AG04449 (cell line): ENCODE measurements at regions not wholly inside any gene's neighbourhood (a gene's known extent, or its start where the extent isn't known, plus 50 kb on each side); places are given as distances from the start of the nearest gene placed in this dataset.

Experiments used
- CTCF ChIA-PET: fragments of 350-600 bp; formaldehyde crosslinking; extraction: SDS; loops from one replicate; lab custom pipeline; 2021; ENCODE audit warnings: antibody characterized with exemption; lab: Yijun Ruan, JAX
- POLR2A ChIA-PET: fragments of 400-600, 350-600 bp; formaldehyde crosslinking; extraction: SDS; loops from one replicate; lab custom pipeline; 2020; ENCODE audit warnings: antibody characterized with exemption, inconsistent platforms; lab: Yijun Ruan, JAX
- DNase-seq: peaks from one replicate; pipeline ENCODE4 v3.0.0-alpha.2; 2010; ENCODE audit warnings: low read depth, low spot score
- H3K4me3 ChIP-seq: 2 replicates; pipeline ENCODE4 v1.5.1; 2011; ENCODE audit warnings: low read depth, mild to moderate bottlenecking, control low read depth, low read length
- TF ChIP-seq, protein P1 (sequence below): IDR thresholded peaks from one replicate; pipeline ENCODE4 v1.5.1; 2011; ENCODE audit warnings: mild to moderate bottlenecking, moderate library complexity, low read length, control low read depth, inconsistent platforms; ENCODE audit not compliant: insufficient read depth; ENCODE audit errors: missing control alignments

DNA sequence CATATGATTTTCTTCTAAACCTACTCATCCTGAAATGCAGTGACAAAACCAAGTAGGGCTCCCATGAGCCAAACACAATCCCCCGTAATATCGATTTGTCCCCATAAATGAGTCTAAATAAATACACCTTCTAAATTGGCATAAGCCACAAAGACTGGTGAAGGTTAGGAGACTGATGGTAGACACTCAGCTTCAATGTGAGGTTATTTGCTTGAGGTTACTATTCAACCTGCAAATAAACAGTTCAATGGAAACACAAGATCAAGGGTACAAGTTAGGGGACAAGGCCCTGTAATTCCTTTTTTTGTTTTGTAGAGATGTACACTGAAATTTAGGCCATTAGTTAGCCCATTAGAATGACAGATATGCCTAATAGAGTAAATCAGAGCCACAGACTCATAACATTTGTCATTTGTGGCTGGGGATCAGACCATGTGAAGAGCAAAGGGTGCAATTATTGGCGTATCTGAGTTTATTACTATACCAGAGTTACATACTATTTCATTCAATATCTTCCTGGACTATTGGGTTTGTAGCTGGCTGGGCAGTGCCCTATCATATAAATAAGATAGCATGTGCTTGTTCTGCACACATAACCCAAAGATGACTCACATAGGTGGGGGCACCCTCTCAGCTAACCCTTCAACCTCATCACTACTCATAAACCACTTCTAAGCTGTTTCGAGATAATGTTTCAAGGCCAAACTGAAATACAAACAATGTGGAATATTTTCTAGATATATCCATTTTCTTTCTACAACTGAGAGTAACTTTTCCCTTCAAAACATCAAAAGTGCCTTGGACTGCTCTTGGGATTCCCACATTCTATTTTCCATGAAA, 695.3 kb downstream of the KCNA4 start:
- DNase-seq = no peak
- ChIA-PET CTCF (interaction anchor here (1.3 to 2.5 kb wide), 2 partner anchors 7 to 22 kb away, joined by 3 to 16 read pairs; no protein-coding TSS in a partner anchor), POLR2A (no interaction called here)
- no peak overlapping the region for H3K4me3 ChIP-seq
- TF ChIP-seq, protein P1, sequence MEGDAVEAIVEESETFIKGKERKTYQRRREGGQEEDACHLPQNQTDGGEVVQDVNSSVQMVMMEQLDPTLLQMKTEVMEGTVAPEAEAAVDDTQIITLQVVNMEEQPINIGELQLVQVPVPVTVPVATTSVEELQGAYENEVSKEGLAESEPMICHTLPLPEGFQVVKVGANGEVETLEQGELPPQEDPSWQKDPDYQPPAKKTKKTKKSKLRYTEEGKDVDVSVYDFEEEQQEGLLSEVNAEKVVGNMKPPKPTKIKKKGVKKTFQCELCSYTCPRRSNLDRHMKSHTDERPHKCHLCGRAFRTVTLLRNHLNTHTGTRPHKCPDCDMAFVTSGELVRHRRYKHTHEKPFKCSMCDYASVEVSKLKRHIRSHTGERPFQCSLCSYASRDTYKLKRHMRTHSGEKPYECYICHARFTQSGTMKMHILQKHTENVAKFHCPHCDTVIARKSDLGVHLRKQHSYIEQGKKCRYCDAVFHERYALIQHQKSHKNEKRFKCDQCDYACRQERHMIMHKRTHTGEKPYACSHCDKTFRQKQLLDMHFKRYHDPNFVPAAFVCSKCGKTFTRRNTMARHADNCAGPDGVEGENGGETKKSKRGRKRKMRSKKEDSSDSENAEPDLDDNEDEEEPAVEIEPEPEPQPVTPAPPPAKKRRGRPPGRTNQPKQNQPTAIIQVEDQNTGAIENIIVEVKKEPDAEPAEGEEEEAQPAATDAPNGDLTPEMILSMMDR = no peak

DNA sequence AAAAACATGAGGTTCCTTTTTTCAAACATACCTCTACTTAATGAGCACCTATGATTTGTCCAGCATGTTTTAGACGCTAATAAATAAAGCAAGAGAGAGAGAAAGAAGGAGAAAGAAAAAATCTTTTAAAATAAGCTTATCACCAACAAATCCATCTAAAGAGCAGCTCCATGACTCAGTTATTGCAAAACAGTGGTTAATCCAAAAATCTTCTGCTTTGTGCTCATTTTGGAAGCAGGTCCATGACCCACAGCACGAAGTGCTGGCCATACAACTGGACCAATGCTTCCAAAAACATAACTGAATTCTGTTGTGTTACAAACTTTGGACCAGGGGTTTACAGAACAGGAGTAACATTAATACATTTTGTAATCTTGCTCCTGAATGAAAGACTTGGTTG, 696.6 kb downstream of the KCNA4 start:
- ChIA-PET CTCF (interaction anchor here (1.1 to 2.5 kb wide), 3 partner anchors 9 to 138 kb away, joined by 3 to 16 read pairs (median 3); no protein-coding TSS in a partner anchor), POLR2A (interaction anchor here (0.6 kb wide), 1 partner anchor 161 kb away, joined by 3 read pairs; no protein-coding TSS in a partner anchor)
- TF ChIP-seq, protein P1 = no peak
- no peak overlapping the region for H3K4me3 ChIP-seq
- no peak for DNase-seq

DNA sequence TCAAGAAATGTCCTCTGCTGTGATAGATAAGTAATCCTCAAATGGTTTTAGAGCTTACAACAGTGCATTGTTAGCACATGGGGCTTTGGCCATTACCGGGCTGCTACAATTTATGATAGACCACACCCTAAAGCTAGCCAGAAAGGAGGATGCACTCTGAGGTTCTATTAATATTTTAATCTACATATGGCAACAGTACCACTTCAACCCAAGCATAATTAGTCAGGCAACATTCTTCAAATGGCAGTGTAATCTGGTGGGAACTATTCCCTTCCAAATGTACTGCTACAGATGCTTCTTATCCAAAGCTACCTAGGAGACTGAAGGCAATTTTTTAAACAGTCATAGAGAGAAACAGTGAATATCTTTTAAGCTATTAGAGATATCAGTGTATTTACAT, 697.6 kb downstream of the KCNA4 start:
- ChIA-PET POLR2A (no interaction called here), CTCF (interaction anchor here (1.1 to 2.5 kb wide), 2 partner anchors 10 to 137 kb away, joined by 3 to 16 read pairs; no protein-coding TSS in a partner anchor)
- DNase-seq = no peak
- TF ChIP-seq, protein P1 = no peak
- H3K4me3 ChIP-seq = no peak overlapping the region

DNA sequence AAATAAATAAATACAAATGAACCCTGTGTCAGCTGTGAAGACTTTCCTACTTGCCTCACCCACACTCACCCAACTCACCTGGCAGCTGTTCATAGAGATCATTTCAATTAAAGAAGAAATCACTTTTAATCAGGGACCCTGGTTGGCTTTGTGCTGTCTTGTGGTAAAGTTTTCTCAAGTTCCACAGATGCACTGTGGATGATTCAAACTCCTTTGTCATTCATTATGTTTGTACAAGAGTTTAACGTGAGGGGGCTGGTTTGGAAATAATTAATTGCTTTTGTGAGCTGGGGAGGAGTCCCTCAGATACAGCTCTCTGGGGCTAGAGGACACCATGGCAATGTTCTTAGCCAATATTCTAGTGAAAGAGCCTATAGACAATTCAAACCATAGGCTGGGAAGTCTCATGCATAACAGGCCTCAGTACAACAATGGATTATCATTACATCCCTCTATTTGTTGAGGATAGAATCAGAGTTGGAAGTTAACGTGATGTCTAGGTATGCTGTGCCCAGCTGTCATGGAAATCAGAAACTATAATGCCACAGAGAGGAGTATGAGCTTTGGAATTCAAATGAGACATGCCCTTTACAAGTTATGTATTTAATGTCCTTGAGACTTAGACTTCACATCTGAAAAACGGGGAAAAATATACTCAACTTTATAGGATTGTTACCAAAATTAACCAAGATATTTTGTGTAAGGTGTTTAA, 698.5 kb downstream of the KCNA4 start:
- TF ChIP-seq, protein P1 = no peak
- CTCF ChIA-PET = interaction anchor here (1.4 kb wide), 1 partner anchor 10 kb away, joined by 5 read pairs; no protein-coding TSS in a partner anchor
- POLR2A ChIA-PET = no interaction called here
- no peak for DNase-seq
- no peak overlapping the region for H3K4me3 ChIP-seq

DNA sequence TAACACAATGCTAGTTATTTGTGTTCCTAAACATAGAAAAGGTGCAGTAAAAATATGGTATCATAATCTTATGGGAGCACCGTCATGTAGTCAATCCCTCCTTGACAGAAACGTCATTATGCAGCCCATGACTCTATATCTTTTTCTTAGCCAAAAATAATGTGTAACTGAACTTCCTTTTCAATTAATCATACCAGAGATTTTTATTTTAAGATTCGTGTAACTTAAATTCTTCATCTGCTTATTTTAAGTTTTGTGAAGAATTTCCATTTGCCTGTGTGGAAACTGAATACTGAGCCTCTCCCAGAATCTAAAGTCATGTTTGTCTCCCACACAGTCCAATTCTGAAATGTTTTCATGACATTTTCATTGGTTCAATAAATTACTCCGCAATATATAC, 699.1 kb downstream of the KCNA4 start:
- H3K4me3 ChIP-seq = no peak overlapping the region
- CTCF ChIA-PET = interaction anchor here (1.4 kb wide), 1 partner anchor 11 kb away, joined by 5 read pairs; no protein-coding TSS in a partner anchor
- TF ChIP-seq, protein P1 = no peak
- DNase-seq = no peak
- POLR2A ChIA-PET = no interaction called here
